ENCODE measurements at regions not wholly inside any gene's neighbourhood (a gene's known extent, or its start where the extent isn't known, plus 50 kb on each side); places are given as distances from the start of the nearest gene placed in this dataset.

DNA sequence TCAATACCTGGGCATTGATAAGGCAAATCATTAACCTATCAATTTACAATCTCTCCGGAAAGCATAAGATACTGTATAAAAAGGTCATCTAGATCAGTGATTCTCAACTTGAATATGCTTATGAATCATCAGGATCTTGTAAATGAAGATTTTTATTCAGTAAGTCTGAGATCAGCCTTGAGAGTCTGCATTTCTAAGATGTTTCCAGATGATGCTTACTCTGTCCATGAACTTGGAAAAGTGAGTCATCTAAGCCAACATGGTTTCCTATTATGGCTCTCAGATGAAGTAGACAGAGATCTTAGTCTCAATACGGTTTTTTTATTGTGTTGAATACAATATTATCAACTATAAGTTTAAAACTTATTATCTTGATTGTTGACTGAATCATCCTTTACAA is 226.4 kb upstream of the KIRREL3 start (continued):
- TF ChIP-seq, protein P1, sequence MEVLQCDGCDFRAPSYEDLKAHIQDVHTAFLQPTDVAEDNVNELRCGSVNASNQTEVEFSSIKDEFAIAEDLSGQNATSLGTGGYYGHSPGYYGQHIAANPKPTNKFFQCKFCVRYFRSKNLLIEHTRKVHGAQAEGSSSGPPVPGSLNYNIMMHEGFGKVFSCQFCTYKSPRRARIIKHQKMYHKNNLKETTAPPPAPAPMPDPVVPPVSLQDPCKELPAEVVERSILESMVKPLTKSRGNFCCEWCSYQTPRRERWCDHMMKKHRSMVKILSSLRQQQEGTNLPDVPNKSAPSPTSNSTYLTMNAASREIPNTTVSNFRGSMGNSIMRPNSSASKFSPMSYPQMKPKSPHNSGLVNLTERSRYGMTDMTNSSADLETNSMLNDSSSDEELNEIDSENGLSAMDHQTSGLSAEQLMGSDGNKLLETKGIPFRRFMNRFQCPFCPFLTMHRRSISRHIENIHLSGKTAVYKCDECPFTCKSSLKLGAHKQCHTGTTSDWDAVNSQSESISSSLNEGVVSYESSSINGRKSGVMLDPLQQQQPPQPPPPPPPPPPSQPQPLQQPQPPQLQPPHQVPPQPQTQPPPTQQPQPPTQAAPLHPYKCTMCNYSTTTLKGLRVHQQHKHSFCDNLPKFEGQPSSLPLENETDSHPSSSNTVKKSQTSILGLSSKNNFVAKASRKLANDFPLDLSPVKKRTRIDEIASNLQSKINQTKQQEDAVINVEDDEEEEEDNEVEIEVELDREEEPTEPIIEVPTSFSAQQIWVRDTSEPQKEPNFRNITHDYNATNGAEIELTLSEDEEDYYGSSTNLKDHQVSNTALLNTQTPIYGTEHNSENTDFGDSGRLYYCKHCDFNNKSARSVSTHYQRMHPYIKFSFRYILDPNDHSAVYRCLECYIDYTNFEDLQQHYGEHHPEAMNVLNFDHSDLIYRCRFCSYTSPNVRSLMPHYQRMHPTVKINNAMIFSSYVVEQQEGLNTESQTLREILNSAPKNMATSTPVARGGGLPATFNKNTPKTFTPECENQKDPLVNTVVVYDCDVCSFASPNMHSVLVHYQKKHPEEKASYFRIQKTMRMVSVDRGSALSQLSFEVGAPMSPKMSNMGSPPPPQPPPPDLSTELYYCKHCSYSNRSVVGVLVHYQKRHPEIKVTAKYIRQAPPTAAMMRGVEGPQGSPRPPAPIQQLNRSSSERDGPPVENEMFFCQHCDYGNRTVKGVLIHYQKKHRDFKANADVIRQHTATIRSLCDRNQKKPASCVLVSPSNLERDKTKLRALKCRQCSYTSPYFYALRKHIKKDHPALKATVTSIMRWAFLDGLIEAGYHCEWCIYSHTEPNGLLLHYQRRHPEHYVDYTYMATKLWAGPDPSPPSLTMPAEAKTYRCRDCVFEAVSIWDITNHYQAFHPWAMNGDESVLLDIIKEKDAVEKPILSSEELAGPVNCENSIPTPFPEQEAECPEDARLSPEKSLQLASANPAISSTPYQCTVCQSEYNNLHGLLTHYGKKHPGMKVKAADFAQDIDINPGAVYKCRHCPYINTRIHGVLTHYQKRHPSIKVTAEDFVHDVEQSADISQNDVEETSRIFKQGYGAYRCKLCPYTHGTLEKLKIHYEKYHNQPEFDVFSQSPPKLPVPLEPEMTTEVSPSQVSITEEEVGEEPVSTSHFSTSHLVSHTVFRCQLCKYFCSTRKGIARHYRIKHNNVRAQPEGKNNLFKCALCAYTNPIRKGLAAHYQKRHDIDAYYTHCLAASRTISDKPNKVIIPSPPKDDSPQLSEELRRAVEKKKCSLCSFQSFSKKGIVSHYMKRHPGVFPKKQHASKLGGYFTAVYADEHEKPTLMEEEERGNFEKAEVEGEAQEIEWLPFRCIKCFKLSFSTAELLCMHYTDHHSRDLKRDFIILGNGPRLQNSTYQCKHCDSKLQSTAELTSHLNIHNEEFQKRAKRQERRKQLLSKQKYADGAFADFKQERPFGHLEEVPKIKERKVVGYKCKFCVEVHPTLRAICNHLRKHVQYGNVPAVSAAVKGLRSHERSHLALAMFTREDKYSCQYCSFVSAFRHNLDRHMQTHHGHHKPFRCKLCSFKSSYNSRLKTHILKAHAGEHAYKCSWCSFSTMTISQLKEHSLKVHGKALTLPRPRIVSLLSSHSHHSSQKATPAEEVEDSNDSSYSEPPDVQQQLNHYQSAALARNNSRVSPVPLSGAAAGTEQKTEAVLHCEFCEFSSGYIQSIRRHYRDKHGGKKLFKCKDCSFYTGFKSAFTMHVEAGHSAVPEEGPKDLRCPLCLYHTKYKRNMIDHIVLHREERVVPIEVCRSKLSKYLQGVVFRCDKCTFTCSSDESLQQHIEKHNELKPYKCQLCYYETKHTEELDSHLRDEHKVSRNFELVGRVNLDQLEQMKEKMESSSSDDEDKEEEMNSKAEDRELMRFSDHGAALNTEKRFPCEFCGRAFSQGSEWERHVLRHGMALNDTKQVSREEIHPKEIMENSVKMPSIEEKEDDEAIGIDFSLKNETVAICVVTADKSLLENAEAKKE (CRISPR knock-in tag; IDR thresholded peaks at IDR 0.05): no peak
- no peak for TF ChIP-seq STAT1 (IDR thresholded peaks at IDR 0.05; ENCODE audit: unreplicated experiment)
- no peak for TF ChIP-seq NANOG (IDR thresholded peaks at IDR 0.05; ENCODE audit: borderline replicate concordance)
- TF ChIP-seq EZH2phosphoT487 (IDR thresholded peaks at IDR 0.05; ENCODE audit: unreplicated experiment): no peak

DNA sequence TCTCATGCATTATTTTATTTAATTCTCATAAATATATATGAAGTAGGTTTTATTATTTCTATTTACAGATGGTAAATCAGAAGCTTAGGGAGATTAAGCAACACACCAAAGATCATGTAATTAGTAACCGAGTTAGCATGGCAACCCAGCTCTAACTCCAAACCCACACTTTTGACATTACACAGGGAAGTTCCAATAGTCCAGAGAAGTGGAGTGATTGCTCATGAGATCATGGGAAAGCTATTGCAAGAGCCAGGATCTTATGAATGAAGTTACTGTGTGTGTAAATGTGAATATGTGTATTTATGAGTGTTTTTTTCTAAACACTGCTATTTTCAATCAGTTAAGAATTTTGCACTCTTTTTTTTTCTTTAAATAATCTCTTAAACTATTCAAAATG is 225.8 kb upstream of the KIRREL3 start:
- Histone ChIP-seq H4K20me1 (replicated peaks; ENCODE audit: insufficient read depth) (no peaks in the 10 kb centered on the region; the same call in 1 of the 2 replicates), H3K4me2 (no peak overlapping the region), H2AFZ (no peak overlapping the region), H3K4me1 (ENCODE audit: insufficient read depth) (no peaks in the 10 kb centered on the region), H3K36me3 (ENCODE audit: insufficient read depth) (no peaks in the 10 kb centered on the region), H3K79me2 (replicated peaks; ENCODE audit: insufficient read depth) (no peaks in the 10 kb centered on the region), H3F3A (replicated peaks; ENCODE audit: low read depth) (no peaks in the 10 kb centered on the region), H3K4me3 (no peak overlapping the region), H3K27ac (ENCODE audit: low read depth) (no peak overlapping the region), H3K27me3 (ENCODE audit: insufficient read depth) (no peaks in the 10 kb centered on the region), H3K9me2 (ENCODE audit: insufficient read depth) (no peaks in the 10 kb centered on the region)
- no peak for DNase-seq (ENCODE audit: low spot score)
- no peak for ATAC-seq
- H3K36me3 Mint-ChIP-seq (ENCODE audit: low read depth): no peaks in the 10 kb centered on the region
- H3K9me3 Mint-ChIP-seq: no peaks in the 10 kb centered on the region
- no peaks in the 10 kb centered on the region for H3K27me3 Mint-ChIP-seq (ENCODE audit: insufficient read depth, low read depth, poor library complexity)
- H3K4me1 Mint-ChIP-seq: peaks cover 5% of the 10 kb centered on the region; the same call in 2 of the 3 replicates
- no peak overlapping the region for H3K4me3 Mint-ChIP-seq
- no peak overlapping the region for H3K27ac Mint-ChIP-seq
- TF ChIP-seq, protein P2, sequence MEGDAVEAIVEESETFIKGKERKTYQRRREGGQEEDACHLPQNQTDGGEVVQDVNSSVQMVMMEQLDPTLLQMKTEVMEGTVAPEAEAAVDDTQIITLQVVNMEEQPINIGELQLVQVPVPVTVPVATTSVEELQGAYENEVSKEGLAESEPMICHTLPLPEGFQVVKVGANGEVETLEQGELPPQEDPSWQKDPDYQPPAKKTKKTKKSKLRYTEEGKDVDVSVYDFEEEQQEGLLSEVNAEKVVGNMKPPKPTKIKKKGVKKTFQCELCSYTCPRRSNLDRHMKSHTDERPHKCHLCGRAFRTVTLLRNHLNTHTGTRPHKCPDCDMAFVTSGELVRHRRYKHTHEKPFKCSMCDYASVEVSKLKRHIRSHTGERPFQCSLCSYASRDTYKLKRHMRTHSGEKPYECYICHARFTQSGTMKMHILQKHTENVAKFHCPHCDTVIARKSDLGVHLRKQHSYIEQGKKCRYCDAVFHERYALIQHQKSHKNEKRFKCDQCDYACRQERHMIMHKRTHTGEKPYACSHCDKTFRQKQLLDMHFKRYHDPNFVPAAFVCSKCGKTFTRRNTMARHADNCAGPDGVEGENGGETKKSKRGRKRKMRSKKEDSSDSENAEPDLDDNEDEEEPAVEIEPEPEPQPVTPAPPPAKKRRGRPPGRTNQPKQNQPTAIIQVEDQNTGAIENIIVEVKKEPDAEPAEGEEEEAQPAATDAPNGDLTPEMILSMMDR (conservative IDR thresholded peaks at IDR 0.05; ENCODE audit: low read depth in 2 of 2): no peak
- TF ChIP-seq, protein P3, sequence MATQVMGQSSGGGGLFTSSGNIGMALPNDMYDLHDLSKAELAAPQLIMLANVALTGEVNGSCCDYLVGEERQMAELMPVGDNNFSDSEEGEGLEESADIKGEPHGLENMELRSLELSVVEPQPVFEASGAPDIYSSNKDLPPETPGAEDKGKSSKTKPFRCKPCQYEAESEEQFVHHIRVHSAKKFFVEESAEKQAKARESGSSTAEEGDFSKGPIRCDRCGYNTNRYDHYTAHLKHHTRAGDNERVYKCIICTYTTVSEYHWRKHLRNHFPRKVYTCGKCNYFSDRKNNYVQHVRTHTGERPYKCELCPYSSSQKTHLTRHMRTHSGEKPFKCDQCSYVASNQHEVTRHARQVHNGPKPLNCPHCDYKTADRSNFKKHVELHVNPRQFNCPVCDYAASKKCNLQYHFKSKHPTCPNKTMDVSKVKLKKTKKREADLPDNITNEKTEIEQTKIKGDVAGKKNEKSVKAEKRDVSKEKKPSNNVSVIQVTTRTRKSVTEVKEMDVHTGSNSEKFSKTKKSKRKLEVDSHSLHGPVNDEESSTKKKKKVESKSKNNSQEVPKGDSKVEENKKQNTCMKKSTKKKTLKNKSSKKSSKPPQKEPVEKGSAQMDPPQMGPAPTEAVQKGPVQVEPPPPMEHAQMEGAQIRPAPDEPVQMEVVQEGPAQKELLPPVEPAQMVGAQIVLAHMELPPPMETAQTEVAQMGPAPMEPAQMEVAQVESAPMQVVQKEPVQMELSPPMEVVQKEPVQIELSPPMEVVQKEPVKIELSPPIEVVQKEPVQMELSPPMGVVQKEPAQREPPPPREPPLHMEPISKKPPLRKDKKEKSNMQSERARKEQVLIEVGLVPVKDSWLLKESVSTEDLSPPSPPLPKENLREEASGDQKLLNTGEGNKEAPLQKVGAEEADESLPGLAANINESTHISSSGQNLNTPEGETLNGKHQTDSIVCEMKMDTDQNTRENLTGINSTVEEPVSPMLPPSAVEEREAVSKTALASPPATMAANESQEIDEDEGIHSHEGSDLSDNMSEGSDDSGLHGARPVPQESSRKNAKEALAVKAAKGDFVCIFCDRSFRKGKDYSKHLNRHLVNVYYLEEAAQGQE (IDR thresholded peaks at IDR 0.05; ENCODE audit: unreplicated experiment): no peak
- no peak for TF ChIP-seq ZNF114 (CRISPR knock-in tag; IDR thresholded peaks at IDR 0.05)
- no peak for TF ChIP-seq EZH2 (IDR thresholded peaks at IDR 0.05; ENCODE audit: low read depth, unreplicated experiment)

Data from GM23338 (cell line).